G401.6 (cell line): ENCODE measurements at regions not wholly inside any gene's neighbourhood (a gene's known extent, or its start where the extent isn't known, plus 50 kb on each side); places are given as distances from the start of the nearest gene placed in this dataset.

Experiments used
- FAIRE-seq: peaks from 2 replicates; lab custom pipeline; 2012; peaks lifted over from hg19 to GRCh38; lab: Jason Lieb, UNC

GRCh38 chr1:67948151-67949080, 102.0 kb downstream of the DIRAS3 start:
- no peak for FAIRE-seq

GRCh38 chr1:67947114-67947513, 103.3 kb downstream of the DIRAS3 start:
- no peak for FAIRE-seq

- no peak for FAIRE-seq
Measured at GRCh38 chr1:67945733-67946374, 104.6 kb downstream of the DIRAS3 start.

GRCh38 chr1:67942274-67942673, 108.2 kb downstream of the DIRAS3 start:
- no peak for FAIRE-seq

- no peak for FAIRE-seq
Measured at GRCh38 chr1:67941746-67942145, 108.5 kb upstream of the GNG12 start.

GRCh38 chr1:67941155-67941554, 107.9 kb upstream of the GNG12 start:
- no peak for FAIRE-seq

GRCh38 chr1:67939942-67940341, 106.7 kb upstream of the GNG12 start:
- FAIRE-seq = no peak

GRCh38 chr1:67939186-67939743, 106.0 kb upstream of the GNG12 start:
- FAIRE-seq = no peak

- no peak for FAIRE-seq
Measured at GRCh38 chr1:67937651-67938050, 104.4 kb upstream of the GNG12 start.

GRCh38 chr1:67937010-67937409, 103.7 kb upstream of the GNG12 start:
- FAIRE-seq = no peak

- FAIRE-seq = no peak
Measured at GRCh38 chr1:67935560-67935959, 102.3 kb upstream of the GNG12 start.

- no peak for FAIRE-seq
Measured at GRCh38 chr1:67931198-67931597, 97.9 kb upstream of the GNG12 start.

GRCh38 chr1:67923074-67923473, 89.8 kb upstream of the GNG12 start:
- FAIRE-seq = no peak

GRCh38 chr1:67921725-67922489, 88.6 kb upstream of the GNG12 start:
- FAIRE-seq = no peak

- FAIRE-seq = no peak
Measured at GRCh38 chr1:67919274-67920072, 86.2 kb upstream of the GNG12 start.

- no peak for FAIRE-seq
Measured at GRCh38 chr1:67918067-67918466, 84.8 kb upstream of the GNG12 start.

- no peak for FAIRE-seq
Measured at GRCh38 chr1:67917006-67917405, 83.7 kb upstream of the GNG12 start.

GRCh38 chr1:67916140-67916886, 83.0 kb upstream of the GNG12 start:
- FAIRE-seq = no peak

- no peak for FAIRE-seq
Measured at GRCh38 chr1:67909776-67910175, 76.5 kb upstream of the GNG12 start.

GRCh38 chr1:67908250-67908936, 75.1 kb upstream of the GNG12 start:
- FAIRE-seq = no peak
